GM18526 (cell line): ENCODE measurements at regions not wholly inside any gene's neighbourhood (a gene's known extent, or its start where the extent isn't known, plus 50 kb on each side); places are given as distances from the start of the nearest gene placed in this dataset.

Experiments used
- POLR2A ChIP-seq: IDR thresholded peaks from 3 replicates; pipeline ENCODE4 v1.6.1; 2011; ENCODE audit not compliant: insufficient read length; ENCODE audit errors: extremely low read depth

DNA sequence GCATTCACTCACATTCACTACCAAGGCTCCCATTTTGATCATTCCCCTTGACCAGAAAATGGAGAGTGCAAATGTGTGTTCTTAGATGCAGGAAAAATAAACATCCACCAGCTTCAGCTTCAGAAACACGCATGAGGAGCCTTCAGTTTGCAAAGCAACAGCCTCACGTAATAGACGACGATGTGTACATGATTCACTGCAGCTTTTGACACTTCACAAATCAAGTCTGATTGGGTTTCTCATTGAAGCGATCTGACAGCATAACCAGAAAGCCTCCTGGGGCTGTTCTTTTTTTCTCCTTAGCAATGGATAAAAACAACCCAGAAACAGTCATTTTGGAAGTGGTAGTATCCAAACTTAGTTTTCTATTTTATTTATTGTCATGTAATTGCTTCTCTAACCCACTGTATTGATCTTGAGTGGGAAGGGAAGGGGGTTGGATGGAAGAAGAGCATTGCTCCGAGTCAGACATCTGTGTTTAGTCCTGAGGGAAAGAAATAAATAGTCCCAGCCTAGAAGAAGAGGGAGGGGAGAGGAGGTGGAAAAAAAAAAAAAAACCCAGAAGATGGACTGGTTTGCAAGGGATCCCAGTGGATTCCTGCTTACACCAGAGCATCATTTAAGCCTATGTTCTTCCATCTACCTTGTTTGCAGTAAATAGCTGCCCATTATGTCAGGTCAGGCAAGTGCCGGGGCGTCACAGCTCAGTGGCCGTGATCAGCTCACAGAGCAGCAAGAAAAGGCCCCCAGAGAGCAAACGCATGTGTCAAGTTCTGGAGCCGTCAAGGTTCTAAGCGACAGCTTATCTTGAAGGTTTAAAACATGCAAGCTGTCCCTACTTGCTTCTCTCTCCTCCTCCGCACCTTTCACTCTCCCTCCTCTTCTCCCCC is 190.2 kb upstream of the SNX2 start:
- TF ChIP-seq POLR2A, result no peak

DNA sequence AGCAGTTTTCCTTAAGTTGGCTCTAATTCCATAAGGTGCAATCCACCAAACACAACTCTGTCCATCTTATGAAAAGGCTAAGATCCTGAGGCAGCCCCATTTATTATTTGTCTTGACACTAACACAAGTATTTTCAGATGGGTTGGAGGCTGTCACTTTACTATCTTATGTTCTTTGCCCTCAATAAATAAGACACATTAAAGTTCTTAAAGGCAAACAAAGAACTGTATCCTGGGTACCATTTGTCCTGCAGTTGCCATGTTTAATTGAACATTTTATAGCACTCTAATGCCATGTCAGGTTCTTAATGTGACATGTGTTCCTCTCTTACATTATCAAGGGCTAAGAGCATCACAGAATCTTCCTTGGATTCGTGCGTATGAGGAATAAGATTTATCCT is 189.5 kb upstream of the SNX2 start:
- no peak for TF ChIP-seq POLR2A

DNA sequence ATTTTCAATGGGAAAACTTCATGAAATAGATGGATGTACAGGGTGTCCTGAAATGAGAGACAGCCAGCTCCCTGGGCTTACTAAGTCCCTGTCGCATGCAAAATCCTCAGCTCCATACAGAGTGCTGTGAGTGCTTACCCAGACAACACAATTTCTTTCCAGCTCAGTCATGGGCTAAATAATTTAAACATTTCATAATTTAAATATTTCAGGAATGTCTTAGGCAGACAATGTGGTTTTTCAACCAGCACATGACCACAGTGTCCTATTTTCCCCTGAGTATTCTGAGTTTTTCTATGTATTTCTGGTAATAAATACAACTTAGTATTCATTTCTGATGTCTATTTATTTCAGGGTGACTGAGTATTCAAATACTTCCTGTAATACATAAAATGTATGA is 188.5 kb upstream of the SNX2 start:
- no peak for TF ChIP-seq POLR2A

DNA sequence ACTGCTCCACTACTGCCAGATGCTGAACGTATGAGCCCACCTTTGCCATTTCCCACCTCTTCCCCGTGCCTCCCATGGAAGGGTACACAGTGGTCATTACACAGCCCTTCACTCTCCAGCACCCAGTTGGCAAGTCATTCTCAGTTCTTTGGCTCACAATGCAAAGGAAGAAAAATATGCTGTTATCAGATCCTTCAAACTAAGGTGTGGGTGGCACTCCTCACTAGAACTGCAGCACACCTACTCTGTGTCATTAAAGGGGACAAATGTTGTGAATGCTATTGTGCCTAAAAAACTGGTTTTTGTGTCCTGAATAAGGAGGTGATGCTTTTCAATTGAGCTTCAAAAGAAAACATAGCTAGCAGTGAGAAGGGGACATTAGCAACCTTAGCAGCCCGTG is 183.1 kb upstream of the SNX2 start:
- TF ChIP-seq POLR2A, result no peak

DNA sequence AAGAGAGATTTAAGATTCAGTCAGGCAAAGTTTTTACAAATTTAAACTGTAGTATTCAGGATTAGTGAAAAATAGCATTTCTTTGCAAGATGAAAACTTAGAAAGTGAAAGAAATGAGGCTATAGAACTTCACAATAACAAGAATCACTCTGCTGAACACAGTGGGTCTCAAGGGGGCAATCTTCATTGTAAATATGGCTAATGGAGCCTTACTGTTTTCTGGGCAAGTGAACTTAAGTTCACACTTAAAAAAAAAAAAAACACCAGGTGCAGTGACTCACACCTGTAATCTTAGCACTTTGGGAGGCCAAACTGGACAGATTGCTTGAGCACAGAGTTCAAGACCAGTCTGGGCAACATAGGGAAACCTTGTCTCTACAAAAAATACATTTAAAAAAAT is 175.9 kb upstream of the SNX2 start:
- TF ChIP-seq POLR2A, result no peak

DNA sequence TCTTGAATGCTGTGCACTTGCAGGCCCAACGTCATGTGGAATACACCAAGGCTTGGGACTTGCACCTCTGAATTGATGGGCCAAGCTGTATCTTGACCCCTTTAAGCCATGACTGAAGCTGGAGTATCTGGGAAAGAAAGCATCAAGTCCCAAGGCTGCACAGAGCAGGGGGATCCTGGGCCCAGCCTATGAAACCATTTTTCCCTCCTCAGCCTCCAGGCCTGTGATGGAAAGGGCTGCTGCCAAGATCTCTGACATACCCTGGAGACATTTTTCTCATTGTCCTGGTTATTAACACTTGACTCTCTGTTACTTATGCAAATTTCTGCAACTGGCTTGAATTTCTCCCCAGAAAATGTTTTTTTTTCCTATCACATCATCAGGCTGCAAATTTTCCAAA is 174.0 kb upstream of the SNX2 start:
- no peak for TF ChIP-seq POLR2A

DNA sequence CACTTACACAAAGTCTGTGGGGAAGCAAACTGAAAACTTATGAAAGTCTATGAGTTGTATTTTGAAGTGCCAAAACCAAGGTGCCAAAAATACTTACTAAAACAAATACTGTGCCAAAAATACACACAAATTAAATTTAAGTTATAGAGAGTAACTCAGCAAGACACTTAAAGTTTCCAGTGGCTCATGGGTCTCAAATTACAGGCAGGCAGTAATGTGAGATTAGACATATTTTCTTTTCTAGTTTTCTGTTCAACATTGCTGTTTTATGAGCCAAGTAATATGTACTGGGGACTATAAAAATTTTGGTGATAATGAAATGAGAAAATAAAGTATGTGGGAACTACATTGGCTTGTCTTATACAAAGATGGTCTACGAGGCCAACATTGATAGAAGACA is 172.2 kb upstream of the SNX2 start:
- TF ChIP-seq POLR2A, result no peak

DNA sequence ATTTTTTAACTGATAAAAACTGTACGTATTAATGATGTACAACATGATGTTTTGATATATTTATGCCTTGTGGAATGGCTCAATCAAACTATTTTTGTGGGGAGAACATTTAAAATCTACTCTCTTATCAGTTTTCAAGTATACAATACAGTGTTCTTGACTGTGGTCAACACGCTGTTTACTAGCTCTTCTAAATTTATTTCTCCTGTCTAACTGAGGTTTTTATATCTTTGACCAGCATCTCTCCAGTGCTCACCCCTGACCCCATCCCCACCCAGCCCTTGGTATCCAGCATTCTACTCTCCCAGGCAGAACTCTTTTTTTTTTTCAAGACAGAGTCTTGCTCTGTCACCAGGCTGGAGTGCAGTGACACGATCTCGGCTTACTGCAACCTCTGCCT is 169.6 kb upstream of the SNX2 start:
- no peak for TF ChIP-seq POLR2A

DNA sequence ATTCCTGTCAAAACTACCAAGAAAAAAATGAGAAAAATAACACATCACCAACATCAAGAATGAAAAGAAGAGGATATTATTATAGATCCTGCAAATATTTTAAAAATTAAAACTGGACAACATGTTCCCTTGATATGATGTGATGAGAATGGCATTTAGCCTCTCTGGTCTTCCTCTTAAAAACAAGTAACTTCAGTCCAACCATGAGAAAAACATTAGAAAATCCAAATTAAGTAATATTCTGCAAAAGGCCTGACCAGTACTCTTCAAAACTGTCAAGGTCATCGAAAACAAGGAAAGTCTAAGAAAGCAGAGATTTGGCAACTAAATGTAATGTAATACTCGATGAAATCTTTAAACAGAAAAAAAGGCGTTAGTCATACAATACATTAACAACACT is 167.1 kb upstream of the SNX2 start:
- no peak for TF ChIP-seq POLR2A

DNA sequence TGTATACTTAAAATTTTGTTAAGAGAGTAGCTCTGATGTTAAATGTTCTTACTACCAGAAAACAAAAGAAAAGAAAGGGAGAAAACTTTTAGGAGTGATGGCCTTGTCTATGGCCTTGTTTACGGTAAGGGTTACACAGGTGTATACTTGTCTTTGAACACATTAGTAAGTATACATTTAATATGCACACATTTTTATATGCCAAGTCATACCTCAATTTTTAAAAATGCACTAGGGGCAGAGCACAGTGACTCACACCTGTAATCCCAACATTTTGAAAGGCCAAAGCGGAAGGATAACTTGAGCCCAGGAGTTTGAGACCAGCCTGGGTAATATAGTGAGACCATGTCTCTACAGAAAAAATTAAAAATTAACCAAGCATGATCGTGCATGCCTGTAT is 166.7 kb upstream of the SNX2 start:
- TF ChIP-seq POLR2A, result no peak

DNA sequence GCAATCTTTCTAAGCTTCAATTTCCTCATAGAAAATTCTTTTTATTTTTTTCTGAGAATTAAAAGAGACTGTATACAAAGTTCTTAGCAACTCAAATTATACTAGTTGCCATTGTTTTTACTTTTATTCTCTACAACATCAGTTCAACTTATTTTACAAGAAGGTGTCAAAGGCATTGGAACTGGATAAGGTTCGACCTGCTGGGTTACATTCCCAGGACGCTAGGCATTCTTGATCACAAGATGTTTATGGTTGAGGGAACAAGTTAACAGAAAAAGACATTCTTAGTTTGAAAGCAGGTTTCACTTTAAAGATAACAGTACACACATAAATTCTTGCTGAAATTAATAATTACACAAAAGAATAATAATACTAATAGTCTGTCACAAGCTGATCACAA is 163.5 kb upstream of the SNX2 start:
- no peak for TF ChIP-seq POLR2A

DNA sequence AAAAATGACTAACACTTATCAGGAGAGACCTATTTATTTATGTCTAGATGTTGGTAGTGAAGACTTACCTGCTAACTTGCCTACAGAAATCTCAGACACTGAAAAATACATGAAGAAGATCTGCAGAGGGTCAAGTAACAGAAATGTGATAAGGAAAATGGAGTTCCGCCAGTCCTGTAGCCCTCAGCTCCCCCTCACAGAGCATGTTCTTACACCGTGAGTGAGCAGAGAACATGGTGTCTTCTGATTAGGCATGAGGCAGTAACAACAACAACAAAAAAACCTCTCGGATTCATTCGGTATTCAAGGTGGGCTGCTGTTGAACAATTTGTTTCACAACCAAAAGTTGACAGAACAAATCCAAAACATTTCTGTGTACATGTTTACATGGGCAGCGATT is 162.0 kb upstream of the SNX2 start:
- TF ChIP-seq POLR2A, result no peak

DNA sequence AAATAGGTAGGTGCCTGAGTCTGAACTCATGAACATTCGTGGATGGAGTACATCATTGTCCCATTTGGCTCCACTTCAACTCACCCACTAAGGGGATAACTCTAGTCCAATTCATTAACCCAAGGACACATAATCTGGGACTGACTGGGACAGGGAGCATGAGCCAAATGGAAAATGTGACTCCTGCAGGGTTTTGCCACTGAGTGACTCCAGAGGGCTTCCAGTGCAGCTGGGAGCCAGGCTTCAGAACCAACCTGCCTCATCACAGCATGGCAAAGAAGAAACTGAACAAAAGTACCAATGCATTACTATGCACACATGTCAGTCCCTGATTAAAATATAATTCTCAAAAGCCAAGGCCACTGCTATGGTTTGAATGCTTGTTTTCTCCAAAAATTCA is 159.7 kb upstream of the SNX2 start:
- TF ChIP-seq POLR2A, result no peak

DNA sequence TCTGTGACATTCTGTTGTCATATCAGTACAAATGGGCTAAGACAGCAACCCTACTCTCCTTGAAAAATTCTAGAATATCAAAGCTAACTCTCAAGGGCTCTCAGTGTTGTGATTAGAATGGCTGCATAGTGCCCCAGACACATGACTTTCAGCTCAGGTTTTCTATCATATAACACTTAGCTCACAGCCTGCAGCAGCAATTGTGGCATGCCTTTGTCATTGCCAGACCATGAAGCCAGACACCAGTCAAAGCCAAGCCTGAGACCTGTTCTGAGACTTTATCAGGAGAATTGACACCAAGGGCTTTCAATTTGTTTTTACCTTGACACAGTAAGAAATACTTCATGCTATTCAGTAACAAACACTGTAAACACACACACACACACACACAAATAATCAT is 159.0 kb upstream of the SNX2 start:
- no peak for TF ChIP-seq POLR2A

DNA sequence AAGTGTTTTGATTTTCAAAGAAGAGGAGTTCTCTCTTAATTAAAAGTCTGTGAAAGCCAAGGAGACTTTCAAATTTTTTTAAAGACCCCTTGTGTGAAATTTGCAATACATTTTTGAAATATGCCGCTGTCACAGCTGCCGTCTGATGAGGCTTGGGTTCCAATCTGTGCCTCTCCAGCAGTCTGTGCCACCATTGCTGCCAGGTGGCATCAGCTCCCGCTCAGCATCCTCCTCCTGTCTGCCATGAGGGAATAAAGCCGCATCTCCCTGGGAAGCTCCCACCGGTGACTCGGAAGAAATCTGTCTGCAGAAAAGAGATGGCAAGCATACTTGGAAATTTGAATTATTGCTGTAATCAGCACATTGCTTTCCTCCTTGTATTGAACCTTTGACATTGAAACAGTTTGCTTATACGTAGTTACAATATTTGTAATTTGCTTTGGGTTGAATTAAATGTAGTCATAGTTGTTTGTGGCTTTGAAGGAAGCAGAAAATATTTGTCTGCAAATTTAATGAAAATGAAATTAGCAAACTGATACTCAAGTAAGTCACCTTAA is 145.7 kb upstream of the SNX2 start:
- TF ChIP-seq POLR2A, result no peak

DNA sequence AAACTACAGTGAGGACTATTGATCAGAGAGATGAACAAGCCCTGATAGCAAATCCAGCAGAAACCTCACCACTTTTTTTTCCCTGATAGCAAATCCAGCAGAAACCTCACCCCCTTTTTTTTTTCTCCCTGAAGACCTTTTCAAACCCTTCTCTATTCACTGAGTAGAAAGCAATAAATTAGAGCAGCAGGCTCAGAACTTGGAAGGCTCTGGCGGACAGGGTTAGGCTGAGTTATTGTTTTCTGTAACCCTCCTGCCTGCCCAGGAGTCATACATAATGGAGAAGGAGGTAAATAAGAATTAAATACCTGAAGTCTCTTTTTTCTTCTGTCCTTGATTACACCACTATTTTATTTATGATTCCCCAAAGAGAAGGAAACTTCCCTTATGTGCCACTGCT is 136.3 kb upstream of the SNX2 start:
- no peak for TF ChIP-seq POLR2A

DNA sequence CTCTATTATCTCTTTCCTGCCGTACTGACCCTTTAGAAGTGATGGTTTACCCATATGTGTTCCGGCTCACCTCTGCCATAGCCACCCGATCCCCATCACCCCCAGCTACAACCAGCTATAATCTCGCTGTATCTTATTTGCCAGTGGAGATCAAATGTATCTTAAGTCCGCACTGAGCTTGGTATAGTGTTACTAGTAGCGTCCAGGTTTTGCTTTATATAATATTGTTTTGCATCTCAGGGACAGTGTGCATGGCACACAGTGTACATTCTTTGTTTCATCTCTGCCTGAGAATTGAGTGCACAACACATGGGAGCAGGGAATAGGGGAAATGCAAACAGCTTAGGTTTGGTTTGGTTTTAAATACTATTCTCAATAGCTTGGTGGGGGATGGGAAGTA is 135.8 kb upstream of the SNX2 start:
- no peak for TF ChIP-seq POLR2A
